SK-N-SH (cell line): ENCODE measurements at regions not wholly inside any gene's neighbourhood (a gene's known extent, or its start where the extent isn't known, plus 50 kb on each side); places are given as distances from the start of the nearest gene placed in this dataset.

Experiments
- CTCF ChIA-PET: fragments of 300-600, 350-600 bp; formaldehyde crosslinking; extraction: SDS; loops from one replicate; lab custom pipeline; 2021; lab: Yijun Ruan, JAX
- POLR2A ChIA-PET: fragments of 350-600 bp; sonication (Branson Sonifier 250); formaldehyde crosslinking; extraction: SDS; loops from one replicate; lab custom pipeline; 2020; ENCODE audit warnings: antibody characterized with exemption, inconsistent platforms; lab: Yijun Ruan, JAX
- DNase-seq: peaks from one replicate; pipeline ENCODE4 v3.0.0; 2012
- H2AFZ ChIP-seq: fragments of 200-600 bp; sonication (generic); 2 replicates; pipeline ENCODE4 v1.8.1; 2016; ENCODE audit warnings: antibody characterized with exemption, mild to moderate bottlenecking, low read depth
- H3F3A ChIP-seq: fragments of 200-600 bp; sonication (generic); replicated peaks from 2 replicates; pipeline ENCODE3; 2016; ENCODE audit warnings: antibody characterized with exemption, mild to moderate bottlenecking; ENCODE audit not compliant: insufficient read depth
- H3K27ac ChIP-seq, 2 experiments: fragments of 200-500 bp in 1 of 2; fragments of 200-600 bp in 1 of 2; sonication (Bioruptor generic) in 1 of 2; sonication (generic), shearing (Covaris generic) in 1 of 2; 2 replicates each; pipeline versions ENCODE4 v1.5.1 to v1.6.1; 2014 to 2016; ENCODE audit warnings: low read depth in 2 of 2, inconsistent platforms in 1 of 2, low read length in 1 of 2, mild to moderate bottlenecking in 1 of 2, mixed read lengths in 1 of 2
- H3K27me3 ChIP-seq: fragments of 200-600 bp; sonication (generic), shearing (Covaris generic); 2 replicates; pipeline ENCODE4 v1.6.1; 2016; ENCODE audit warnings: mixed run types; ENCODE audit not compliant: insufficient read depth
- H3K36me3 ChIP-seq, 2 experiments: fragments of 200-500 bp in 1 of 2; fragments of 200-600 bp in 1 of 2; sonication (Bioruptor generic) in 1 of 2; sonication (generic) in 1 of 2; replicated peaks in 1 of 2; 2 replicates each; pipeline versions ENCODE3 to v1.5.1; 2014 to 2016; ENCODE audit warnings: low read length in 1 of 2, mild to moderate bottlenecking in 1 of 2; ENCODE audit not compliant: insufficient read depth in 2 of 2, control insufficient read depth in 1 of 2
- H3K4me1 ChIP-seq, 2 experiments: fragments of 200-500 bp in 1 of 2; fragments of 200-600 bp in 1 of 2; sonication (Bioruptor generic) in 1 of 2; sonication (generic), shearing (Covaris generic) in 1 of 2; 2 replicates each; pipeline versions ENCODE4 v1.5.1 to v1.6.1; 2014 to 2016; ENCODE audit warnings: low read depth in 1 of 2, low read length in 1 of 2, mixed run types in 1 of 2; ENCODE audit not compliant: insufficient read depth in 2 of 2, control insufficient read depth in 1 of 2
- H3K4me2 ChIP-seq: fragments of 200-600 bp; sonication (generic), shearing (Covaris generic); 2 replicates; pipeline ENCODE4 v1.6.1; 2017; ENCODE audit warnings: mixed run types
- H3K4me3 ChIP-seq, 2 experiments: fragments of 200-500 bp in 1 of 2; fragments of 200-600 bp in 1 of 2; sonication (Bioruptor generic) in 1 of 2; sonication (generic), shearing (Covaris generic) in 1 of 2; 2 replicates each; pipeline versions ENCODE4 v1.5.1 to v1.8.1; 2014 to 2016; ENCODE audit warnings: low read depth in 2 of 2, inconsistent platforms in 1 of 2, low read length in 1 of 2, mild to moderate bottlenecking in 1 of 2, mixed read lengths in 1 of 2, moderate library complexity in 1 of 2
- H3K79me2 ChIP-seq: fragments of 200-600 bp; sonication (generic); 2 replicates; pipeline ENCODE4 v1.8.1; 2017; ENCODE audit warnings: mild to moderate bottlenecking; ENCODE audit not compliant: insufficient read depth
- H3K9ac ChIP-seq: fragments of 200-600 bp; sonication (generic); 2 replicates; pipeline ENCODE4 v1.6.1; 2017; ENCODE audit warnings: mixed run types
- H3K9me2 ChIP-seq: fragments of 200-600 bp; sonication (generic); 2 replicates; pipeline ENCODE4 v1.6.1; 2017; ENCODE audit warnings: mixed run types
- H3K9me3 ChIP-seq: fragments of 200-600 bp; sonication (generic); 2 replicates; pipeline ENCODE4 v1.6.1; 2017; ENCODE audit warnings: mixed run types, mild to moderate bottlenecking, moderate library complexity
- H4K20me1 ChIP-seq: fragments of 200-600 bp; sonication (generic); 2 replicates; pipeline ENCODE4 v1.6.1; 2017; ENCODE audit warnings: mild to moderate bottlenecking, mixed run types; ENCODE audit not compliant: insufficient read depth
- CHD2 ChIP-seq: fragments of 150-350 bp; IDR thresholded peaks from 2 replicates; pipeline ENCODE4 v1.6.1; 2018; ENCODE audit warnings: low read length; ENCODE audit not compliant: partially characterized antibody
- CTCF ChIP-seq: fragments of 200-600 bp; sonication (generic); IDR thresholded peaks from 2 replicates; pipeline ENCODE4 v1.6.1; 2017; ENCODE audit warnings: antibody characterized with exemption, mild to moderate bottlenecking, moderate library complexity
- EP300 ChIP-seq, 2 experiments: IDR thresholded peaks; 2 replicates each; pipeline versions ENCODE4 v1.4.0 to v1.6.1; 2012; ENCODE audit warnings: borderline replicate concordance in 1 of 2, low read depth in 1 of 2, low read length in 1 of 2
- FOXM1 ChIP-seq: IDR thresholded peaks from 2 replicates; pipeline ENCODE4 v1.4.0; 2012; ENCODE audit warnings: low read depth, mild to moderate bottlenecking
- MXI1 ChIP-seq: IDR thresholded peaks from 2 replicates; pipeline ENCODE4 v1.6.1; 2012; ENCODE audit warnings: mild to moderate bottlenecking, low read depth, low read length, improper control_type of control experiment
- NFIC ChIP-seq: IDR thresholded peaks from 2 replicates; pipeline ENCODE4 v1.4.0; 2012; ENCODE audit warnings: borderline replicate concordance
- PBX3 ChIP-seq: IDR thresholded peaks from 2 replicates; pipeline ENCODE4; 2012
- RAD21 ChIP-seq: IDR thresholded peaks from 2 replicates; pipeline ENCODE4 v1.6.1; 2012; ENCODE audit warnings: mild to moderate bottlenecking, low read length
- RFX5 ChIP-seq: IDR thresholded peaks from 2 replicates; pipeline ENCODE4 v1.6.1; 2012; ENCODE audit warnings: mild to moderate bottlenecking, improper control_type of control experiment, low read length
- SIN3A ChIP-seq: IDR thresholded peaks from 2 replicates; pipeline ENCODE4 v1.6.1; 2012; ENCODE audit warnings: low read depth, mild to moderate bottlenecking, low read length, moderate library complexity, borderline replicate concordance
- SMC3 ChIP-seq: IDR thresholded peaks from 2 replicates; pipeline ENCODE4 v1.6.1; 2012; ENCODE audit warnings: low read depth, low read length, improper control_type of control experiment
- TAF1 ChIP-seq: IDR thresholded peaks from 2 replicates; pipeline ENCODE4 v1.6.1; 2012; ENCODE audit warnings: low read depth, mild to moderate bottlenecking, low read length, moderate library complexity, borderline replicate concordance
- TCF12 ChIP-seq: IDR thresholded peaks from 2 replicates; pipeline ENCODE4 v1.4.0; 2012
- USF2 ChIP-seq: fragments of 150-350 bp; IDR thresholded peaks from 2 replicates; pipeline ENCODE4 v1.6.1; 2017; ENCODE audit warnings: antibody characterized with exemption, low read length, low read depth, borderline replicate concordance
- WGBS: methylation state at CpG from one replicate; pipeline ENCODE4 v1.1.6; 2017; ENCODE audit warnings: low lambda C conversion rate; 5-methylcytosine and 5-hydroxymethylcytosine counted together

GRCh38 chr7:41822259-41822817 lies 119.4 kb upstream of the INHBA start:
- ChIA-PET CTCF (no interaction called here), POLR2A (no interaction called here)
- no peak overlapping the region for H3K9ac ChIP-seq
- H4K20me1 ChIP-seq, result no peaks in the 10 kb centered on the region
- H3K27ac ChIP-seq, result no peak overlapping the region
- no peak for TF ChIP-seq RFX5
- TF ChIP-seq FOXM1, result no peak
- no peak for TF ChIP-seq SIN3A
- no peak for TF ChIP-seq RAD21
- TF ChIP-seq NFIC, result no peak
- TF ChIP-seq TCF12, result no peak
- no peak for TF ChIP-seq SMC3
- no peak for TF ChIP-seq USF2
- TF ChIP-seq MXI1, result no peak
- no peak for TF ChIP-seq TAF1
- TF ChIP-seq EP300 (IDR thresholded peaks at IDR 0.05; ENCODE audit: borderline replicate concordance in 1 of 2, low read depth in 1 of 2, low read length in 1 of 2), result no peak
- TF ChIP-seq PBX3, result no peak
- TF ChIP-seq CTCF, result no peak
- no peak for TF ChIP-seq CHD2
- peaks cover 0 to 3% of the 10 kb centered on the region in 2 experiments for H3K36me3 ChIP-seq
- WGBS, result 4% methylated on average over 1 of the region's 1 CpG
- no peaks in the 10 kb centered on the region for H3K9me2 ChIP-seq
- H2AFZ ChIP-seq, result peak overlapping the region; percentile 14; the same call in 1 of the 2 replicates
- H3K79me2 ChIP-seq, result no peaks in the 10 kb centered on the region
- H3K4me3 ChIP-seq, result no peak overlapping the region
- H3K4me1 ChIP-seq, result peaks cover 0 to 37% of the 10 kb centered on the region in 2 experiments; a peak in 2 of 4 replicates
- H3F3A ChIP-seq, result peaks cover 9% of the 10 kb centered on the region
- no peak for DNase-seq
- no peak overlapping the region for H3K4me2 ChIP-seq
- no peaks in the 10 kb centered on the region for H3K27me3 ChIP-seq
- H3K9me3 ChIP-seq, result peaks cover 16% of the 10 kb centered on the region; the same call in 1 of the 2 replicates
